ENCODE measurements at regions not wholly inside any gene's neighbourhood (a gene's known extent, or its start where the extent isn't known, plus 50 kb on each side); places are given as distances from the start of the nearest gene placed in this dataset.

- no peak for DNase-seq (ENCODE audit: low read depth)
These were observed 53.0 kb upstream of the CLDN14 start for GRCh38 chr21:36532769-36533467.

DNA sequence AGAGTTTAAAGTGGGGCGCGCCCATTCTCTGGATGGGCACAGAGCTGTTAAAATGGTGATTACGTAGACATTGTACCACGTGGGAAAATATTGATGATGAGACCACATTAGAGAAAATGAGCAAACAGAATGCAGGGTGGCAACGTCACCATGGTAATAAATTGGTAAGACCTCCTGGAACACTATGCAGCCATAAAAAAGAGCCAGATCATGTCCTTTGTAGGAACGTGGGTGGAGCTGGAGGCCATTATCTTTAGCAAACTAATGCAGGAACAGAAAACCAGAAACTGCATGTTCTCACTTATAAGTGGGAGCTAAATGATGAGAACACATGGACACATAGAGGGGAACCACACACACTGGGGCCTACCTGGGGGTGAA, 53.5 kb upstream of the CLDN14 start:
- DNase-seq (ENCODE audit: low read depth): no peak

- no peak for DNase-seq (ENCODE audit: low read depth)
These were observed 54.7 kb upstream of the CLDN14 start for GRCh38 chr21:36534656-36535055.

DNA sequence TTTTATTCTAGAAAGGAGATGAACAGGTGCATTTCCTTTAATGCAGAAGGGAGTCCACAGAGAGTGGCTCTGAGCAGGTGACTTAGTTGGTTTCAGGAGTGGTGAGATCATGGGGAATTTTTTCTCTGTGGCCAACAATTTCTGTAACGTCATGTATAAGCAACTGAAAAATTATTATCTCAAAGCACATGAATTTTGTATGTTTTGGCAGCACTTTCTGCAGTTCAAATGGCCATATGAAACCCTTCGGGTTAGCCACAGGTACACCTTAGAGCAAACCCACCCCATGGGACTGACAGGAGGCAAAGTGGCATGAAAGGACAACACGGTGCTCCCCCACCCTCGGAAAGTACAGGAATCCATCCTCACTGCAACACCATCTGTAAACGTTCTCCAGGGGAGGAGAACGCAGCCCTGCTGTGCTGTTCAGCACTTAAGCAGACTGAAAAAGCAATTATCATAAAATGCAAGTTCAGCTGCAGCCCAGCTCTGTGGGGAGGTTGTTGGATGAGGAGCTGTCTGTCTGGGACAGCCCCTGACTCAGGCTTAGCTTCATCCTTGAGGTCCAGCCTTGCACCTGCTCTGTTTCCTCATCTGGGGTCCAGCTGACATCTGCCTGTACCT, 55.8 kb upstream of the CLDN14 start:
- no peak for DNase-seq (ENCODE audit: low read depth)

GRCh38 chr21:36538761-36539160, 58.8 kb upstream of the CLDN14 start:
- no peak for DNase-seq (ENCODE audit: low read depth)

DNA sequence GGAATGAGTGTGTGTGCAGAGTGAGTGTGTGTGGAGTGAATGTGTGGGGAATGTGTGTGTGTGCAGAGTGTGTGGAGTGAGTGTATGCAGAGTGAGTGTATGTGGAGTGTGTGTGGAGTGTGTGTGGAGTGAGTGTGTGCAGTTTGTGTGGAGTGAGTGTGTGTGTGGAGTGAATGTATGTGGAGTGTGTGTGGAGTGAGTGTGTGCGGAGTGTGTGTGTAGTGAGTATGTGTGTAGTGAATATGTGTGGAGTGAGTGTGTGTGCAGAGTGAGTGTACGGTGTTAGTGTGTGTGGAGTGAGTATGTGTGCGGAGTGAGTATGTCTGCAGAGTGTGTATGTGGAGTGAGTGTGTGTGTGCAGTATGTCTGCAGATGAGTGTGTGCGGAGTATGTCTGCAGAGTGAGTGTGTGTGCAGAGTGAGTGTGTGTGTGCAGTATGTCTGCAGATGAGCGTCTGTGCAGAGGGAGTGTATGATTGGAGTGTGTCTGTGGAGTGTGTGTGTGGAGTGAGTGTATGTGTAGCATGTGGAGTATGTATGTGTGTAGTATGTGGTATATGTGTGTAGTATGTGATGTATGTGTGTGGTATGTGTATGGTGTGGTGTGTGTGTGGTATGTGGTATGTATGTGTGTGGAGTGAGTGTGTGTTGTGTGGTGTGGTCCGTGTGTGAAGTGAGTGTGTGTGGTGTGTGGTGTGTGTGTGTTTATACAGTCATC, 59.7 kb upstream of the CLDN14 start:
- DNase-seq (ENCODE audit: low read depth): no peak

GRCh38 chr21:36540700-36541099, 60.8 kb upstream of the CLDN14 start:
- DNase-seq (ENCODE audit: low read depth): no peak

DNA sequence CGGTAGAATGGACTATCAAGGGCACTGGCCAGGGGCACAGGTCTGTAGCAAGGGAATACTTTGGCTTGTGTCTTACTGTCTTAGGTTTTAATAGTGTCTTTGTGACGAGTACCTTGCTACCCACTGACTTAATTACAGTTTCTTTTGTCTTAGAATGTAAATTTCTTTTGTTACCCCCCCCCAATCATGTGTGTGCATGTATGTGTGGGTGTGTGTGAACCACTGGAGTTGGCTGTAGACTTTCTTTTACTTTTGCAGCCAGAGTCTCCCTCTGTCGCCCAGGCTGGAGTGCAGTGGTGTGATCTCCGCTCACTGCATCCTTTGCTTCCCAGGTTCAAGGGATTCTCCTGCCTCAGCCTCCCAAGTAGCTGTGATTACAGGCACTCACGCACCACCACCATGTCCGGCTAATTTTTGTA, 61.8 kb upstream of the CLDN14 start:
- DNase-seq (ENCODE audit: low read depth): no peak

DNA sequence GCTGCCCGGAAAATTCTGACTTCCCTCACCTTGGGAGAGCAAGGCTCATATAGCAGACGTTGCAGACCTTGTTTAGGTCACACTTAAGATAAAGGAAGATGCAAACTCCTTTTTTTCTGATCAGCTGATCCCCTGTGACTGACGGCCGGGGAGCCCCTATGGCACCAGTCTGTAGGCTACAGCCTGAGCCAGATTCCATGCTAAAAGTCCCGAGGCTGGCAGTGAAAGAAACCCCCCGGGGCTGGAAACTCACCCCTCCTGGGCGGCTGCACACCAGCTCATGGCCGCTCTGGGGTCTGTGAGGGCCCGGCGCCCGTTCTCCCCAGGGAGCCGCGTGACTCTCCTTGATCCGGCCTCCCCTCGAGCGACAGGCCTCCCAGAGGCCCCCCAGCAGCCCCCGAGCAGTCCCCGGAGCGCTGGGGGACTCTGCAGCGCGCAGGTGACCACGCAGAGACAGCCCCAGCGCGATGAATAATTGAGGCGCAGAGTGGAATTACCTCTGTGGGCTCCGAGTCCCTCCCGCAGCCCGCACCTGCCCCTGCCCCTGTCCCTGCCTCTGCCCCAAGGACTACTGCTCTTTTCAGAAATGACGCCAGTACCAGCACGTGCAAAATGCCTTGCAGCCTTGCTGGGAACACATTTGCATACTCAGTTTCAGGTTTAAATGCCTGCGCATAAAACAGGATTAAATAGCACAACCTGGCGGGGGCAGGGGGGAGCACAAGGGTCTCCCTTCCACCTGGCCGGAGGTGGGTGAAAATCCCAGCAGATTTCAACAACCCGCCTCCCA, 62.6 kb upstream of the CLDN14 start:
- DNase-seq (ENCODE audit: low read depth): no peak

GRCh38 chr21:36543924-36544323, 64.0 kb upstream of the CLDN14 start:
- DNase-seq (ENCODE audit: low read depth): no peak

- DNase-seq (ENCODE audit: low read depth): no peak
These were observed 64.6 kb upstream of the CLDN14 start for GRCh38 chr21:36544545-36544944.

GRCh38 chr21:36545776-36546511, 66.0 kb upstream of the CLDN14 start:
- no peak for DNase-seq (ENCODE audit: low read depth)

DNA sequence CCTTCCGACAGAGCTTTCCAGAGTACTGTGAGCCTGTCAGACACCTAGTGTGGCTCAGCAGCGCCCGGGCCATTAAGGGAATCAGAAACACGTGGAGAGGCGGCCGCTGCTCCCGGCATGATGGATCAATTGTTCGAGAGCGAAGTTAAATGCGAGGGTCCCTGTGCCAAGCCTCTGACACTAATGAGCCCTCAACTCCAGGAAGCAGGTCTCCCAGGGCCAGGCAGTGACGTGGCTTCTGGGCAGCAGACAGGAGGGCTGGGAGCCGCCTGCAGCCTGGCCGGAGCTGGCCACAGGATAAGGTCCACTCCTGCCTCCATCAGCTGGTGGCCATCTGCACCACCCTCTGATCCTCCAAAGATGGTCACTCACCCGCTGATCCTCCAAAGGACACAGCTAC, 67.5 kb upstream of the CLDN14 start:
- DNase-seq (ENCODE audit: low read depth): no peak

GRCh38 chr21:36548866-36549265, 68.9 kb upstream of the CLDN14 start:
- DNase-seq (ENCODE audit: low read depth): no peak

- DNase-seq (ENCODE audit: low read depth): no peak
These were observed 69.5 kb upstream of the CLDN14 start for GRCh38 chr21:36549470-36549869.

DNA sequence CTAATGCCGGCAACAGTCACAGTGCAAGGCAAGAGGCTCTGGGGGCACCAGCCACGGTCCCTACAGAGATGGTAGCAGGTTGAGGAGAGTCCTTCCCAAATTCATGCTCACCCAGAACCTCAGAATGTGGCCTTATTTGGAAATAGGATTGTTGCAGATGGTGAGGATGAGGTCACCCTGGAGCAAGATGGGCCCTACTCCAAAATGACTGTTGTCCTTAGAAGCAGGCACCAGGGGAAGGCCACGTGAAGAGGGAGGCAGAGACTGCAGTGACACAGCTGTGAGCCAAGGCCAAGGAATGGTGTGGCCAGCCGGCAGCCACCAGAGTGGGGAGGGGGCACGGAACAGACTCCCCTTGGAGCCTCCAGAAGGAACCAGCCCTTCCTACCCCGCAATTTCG, 70.8 kb upstream of the CLDN14 start:
- DNase-seq (ENCODE audit: low read depth): no peak

DNA sequence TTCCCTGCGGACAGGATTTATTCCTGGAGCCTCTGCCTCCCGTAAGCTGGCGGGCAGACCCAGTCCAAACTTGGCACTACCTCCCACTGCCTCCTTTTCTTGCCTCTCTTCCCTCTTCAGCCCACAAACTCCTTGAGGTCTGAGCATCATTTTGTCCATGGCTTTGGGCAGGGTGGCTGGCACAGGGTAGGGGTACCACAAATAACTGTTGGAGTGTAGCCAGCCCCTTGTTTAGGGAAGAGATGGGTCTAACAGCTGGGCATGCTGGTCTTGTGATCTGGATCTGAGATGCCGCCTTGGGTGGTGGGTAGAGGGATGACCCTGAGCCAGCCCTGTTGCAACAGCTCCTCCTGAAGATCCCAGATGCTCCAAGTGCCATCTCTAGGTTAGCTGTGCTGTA, 71.4 kb upstream of the CLDN14 start:
- no peak for DNase-seq (ENCODE audit: low read depth)

- DNase-seq (ENCODE audit: low read depth): no peak
These were observed 72.0 kb upstream of the CLDN14 start for GRCh38 chr21:36551731-36552433.

DNA sequence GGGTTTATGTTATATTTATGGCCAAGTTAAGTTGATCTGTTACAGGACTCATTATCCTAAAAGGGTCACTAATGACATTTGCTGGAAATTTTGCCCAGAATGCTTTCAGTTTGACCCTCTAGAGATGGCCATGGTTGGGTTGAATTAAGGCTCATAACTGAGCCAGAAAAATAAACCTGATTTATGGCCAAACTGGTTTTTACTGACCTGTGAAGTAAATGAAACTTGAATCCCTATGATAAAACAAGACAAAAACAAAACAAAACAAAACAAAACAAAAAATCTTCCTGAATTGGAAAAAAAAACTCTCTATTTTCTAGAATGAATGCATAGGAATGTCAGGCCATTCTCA, 72.5 kb upstream of the CLDN14 start:
- no peak for DNase-seq (ENCODE audit: low read depth)

- no peak for DNase-seq (ENCODE audit: low read depth)
These were observed 73.5 kb upstream of the CLDN14 start for GRCh38 chr21:36553406-36553805.

DNA sequence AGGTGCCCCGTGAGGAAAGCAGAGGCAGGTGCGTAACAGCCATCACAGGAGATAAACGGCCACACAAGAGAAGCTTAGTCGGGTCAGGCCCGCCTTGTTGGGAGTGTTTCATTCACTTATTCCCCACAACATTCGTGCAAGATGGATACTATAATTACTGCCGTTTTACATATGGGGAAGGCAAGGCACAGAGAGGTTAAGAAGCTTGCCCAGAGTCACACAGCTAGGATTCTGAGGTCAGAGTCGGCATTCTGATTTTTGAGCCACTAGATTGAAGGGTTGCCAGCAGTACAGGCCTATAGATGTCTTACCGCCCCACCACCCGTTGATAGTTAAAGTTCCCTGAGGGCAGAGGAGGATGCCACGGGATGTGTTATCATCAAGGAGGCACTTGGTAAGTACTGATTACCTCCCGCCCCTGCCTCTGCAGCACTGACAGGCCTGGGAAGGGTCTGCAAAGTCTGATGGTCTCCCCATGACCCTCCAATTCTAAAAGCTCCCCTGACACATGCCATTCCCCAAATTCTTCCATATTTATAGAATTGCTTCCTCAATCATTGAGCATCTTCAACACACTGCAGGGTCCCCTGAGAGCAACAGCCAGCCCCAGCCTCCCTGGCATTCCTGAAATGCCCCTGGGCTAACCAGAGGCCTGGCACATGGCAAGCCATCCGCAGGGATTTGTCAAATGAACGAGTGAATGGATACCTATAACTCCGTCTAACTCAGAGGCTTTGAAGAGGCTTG, 74.7 kb upstream of the CLDN14 start:
- DNase-seq (ENCODE audit: low read depth): no peak
